Adrenal gland (tissue), 5 donors: ENCODE measurements at regions not wholly inside any gene's neighbourhood (a gene's known extent, or its start where the extent isn't known, plus 50 kb on each side); places are given as distances from the start of the nearest gene placed in this dataset.

Experiments
- POLR2A ChIP-seq, 2 donors: fragments of 450-650 bp; IDR thresholded peaks; one replicate each; pipeline ENCODE4 v1.6.1; 2017; ENCODE audit warnings: antibody characterized with exemption in 2 of 2, mild to moderate bottlenecking in 2 of 2, moderate library complexity in 1 of 2
- TF ChIP-seq, protein P1 (sequence below), 6 experiments: fragments of 450-650 bp in 4 of 6; fragments of 200-600 bp in 2 of 6; sonication (generic) in 1 of 6; IDR thresholded peaks; 1 replicate in 5 of 6; 2 replicates in 1 of 6; pipeline versions ENCODE4 v1.5.1 to v1.8.0; 2016 to 2021; ENCODE audit warnings: antibody characterized with exemption in 6 of 6, mild to moderate bottlenecking in 2 of 6, moderate library complexity in 1 of 6
- donor health status: DM: no; HTN: no; CAD: no.

- no peak for TF ChIP-seq POLR2A (IDR thresholded peaks at IDR 0.05)
- TF ChIP-seq, protein P1, sequence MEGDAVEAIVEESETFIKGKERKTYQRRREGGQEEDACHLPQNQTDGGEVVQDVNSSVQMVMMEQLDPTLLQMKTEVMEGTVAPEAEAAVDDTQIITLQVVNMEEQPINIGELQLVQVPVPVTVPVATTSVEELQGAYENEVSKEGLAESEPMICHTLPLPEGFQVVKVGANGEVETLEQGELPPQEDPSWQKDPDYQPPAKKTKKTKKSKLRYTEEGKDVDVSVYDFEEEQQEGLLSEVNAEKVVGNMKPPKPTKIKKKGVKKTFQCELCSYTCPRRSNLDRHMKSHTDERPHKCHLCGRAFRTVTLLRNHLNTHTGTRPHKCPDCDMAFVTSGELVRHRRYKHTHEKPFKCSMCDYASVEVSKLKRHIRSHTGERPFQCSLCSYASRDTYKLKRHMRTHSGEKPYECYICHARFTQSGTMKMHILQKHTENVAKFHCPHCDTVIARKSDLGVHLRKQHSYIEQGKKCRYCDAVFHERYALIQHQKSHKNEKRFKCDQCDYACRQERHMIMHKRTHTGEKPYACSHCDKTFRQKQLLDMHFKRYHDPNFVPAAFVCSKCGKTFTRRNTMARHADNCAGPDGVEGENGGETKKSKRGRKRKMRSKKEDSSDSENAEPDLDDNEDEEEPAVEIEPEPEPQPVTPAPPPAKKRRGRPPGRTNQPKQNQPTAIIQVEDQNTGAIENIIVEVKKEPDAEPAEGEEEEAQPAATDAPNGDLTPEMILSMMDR (IDR thresholded peaks at IDR 0.05): no peak
These were observed 70.7 kb upstream of the CXADR start for GRCh38 chr21:17442165-17442564.
